GM12878 (cell line): ENCODE measurements at regions not wholly inside any gene's neighbourhood (a gene's known extent, or its start where the extent isn't known, plus 50 kb on each side); places are given as distances from the start of the nearest gene placed in this dataset.

Experiments used
- BACH1 ChIP-seq: fragments of 450-650 bp; IDR thresholded peaks from 2 replicates; pipeline ENCODE4 v1.6.1; 2017; ENCODE audit warnings: mild to moderate bottlenecking, borderline replicate concordance
- BCL11A ChIP-seq: IDR thresholded peaks from 2 replicates; pipeline ENCODE4 v1.6.1; 2011; ENCODE audit warnings: low read depth, low read length
- CBFB ChIP-seq: IDR thresholded peaks from 2 replicates; pipeline ENCODE4 v1.6.1; 2016; ENCODE audit warnings: antibody characterized with exemption, low read depth
- EP300 ChIP-seq, 2 experiments: fragments of 150-350 bp in 1 of 2; IDR thresholded peaks; 2 replicates each; pipeline ENCODE4 v1.6.1; 2011 to 2012; ENCODE audit warnings: low read depth in 2 of 2, low read length in 2 of 2, borderline replicate concordance in 1 of 2, improper control_type of control experiment in 1 of 2, inconsistent platforms in 1 of 2; ENCODE audit not compliant: control insufficient read depth in 1 of 2
- FOS ChIP-seq: IDR thresholded peaks from 3 replicates; pipeline ENCODE4 v1.6.1; 2011; ENCODE audit warnings: borderline replicate concordance; ENCODE audit not compliant: insufficient read length; ENCODE audit errors: extremely low read depth
- POLR2A ChIP-seq: IDR thresholded peaks from 2 replicates; pipeline ENCODE4 v1.6.1; 2011; ENCODE audit warnings: low read depth, mild to moderate bottlenecking, low read length
- STAT1 ChIP-seq: fragments of 450-650 bp; conservative IDR thresholded peaks from 2 replicates; pipeline ENCODE4 v1.6.1; 2014; ENCODE audit warnings: antibody characterized with exemption, mild to moderate bottlenecking
- TF ChIP-seq, protein P1 (sequence below), 3 experiments: IDR thresholded peaks in 2 of 3; conservative IDR thresholded peaks in 1 of 3; 2 replicates each; pipeline ENCODE4 v1.5.1; 2011; ENCODE audit warnings: low read depth in 3 of 3, low read length in 3 of 3, mild to moderate bottlenecking in 3 of 3, control low read depth in 2 of 3, moderate library complexity in 2 of 3, inconsistent platforms in 1 of 3, mixed read lengths in 1 of 3; ENCODE audit not compliant: control insufficient read depth in 2 of 3, insufficient read depth in 1 of 3; ENCODE audit errors: extremely low read depth in 1 of 3
- TF ChIP-seq, protein P2 (sequence below): IDR thresholded peaks from 2 replicates; pipeline ENCODE4 v1.6.1; 2012; ENCODE audit warnings: mild to moderate bottlenecking, low read depth, low read length
- TF ChIP-seq, protein P3 (sequence below): IDR thresholded peaks from 2 replicates; pipeline ENCODE4 v1.6.1; 2012; ENCODE audit warnings: low read depth, low read length, improper control_type of control experiment

DNA sequence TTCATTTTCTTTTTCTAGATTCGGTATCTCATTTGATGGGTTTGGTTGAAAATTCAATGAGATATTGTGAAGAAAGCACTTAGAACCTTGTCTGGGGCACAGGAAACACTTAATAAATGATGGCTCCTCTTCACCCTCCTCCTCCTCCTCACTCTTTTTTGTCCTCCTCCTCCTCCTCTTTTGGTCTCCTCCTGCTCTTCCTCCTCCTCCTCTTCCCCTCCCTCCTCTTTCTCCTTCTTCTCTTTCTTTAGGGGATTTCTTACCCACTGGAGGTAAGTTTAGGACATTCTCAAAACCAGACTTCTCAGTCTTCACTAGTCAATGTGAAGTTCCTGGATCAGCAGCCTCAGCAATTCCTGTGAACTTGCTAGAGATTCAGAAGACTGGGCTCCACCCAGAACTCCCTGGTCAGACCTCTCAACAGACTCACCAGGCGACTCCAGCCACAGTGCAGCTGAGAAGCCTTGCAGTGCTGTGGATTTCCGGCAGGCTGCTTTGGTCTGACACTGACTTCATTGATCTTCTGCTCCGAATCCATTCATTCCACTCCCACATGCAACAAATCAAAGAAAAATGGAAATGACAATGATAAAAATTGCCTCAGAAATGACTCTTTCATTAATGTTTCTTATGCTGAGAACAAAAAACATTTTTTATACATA, 368.6 kb upstream of the B3GAT1 start:
- TF ChIP-seq CBFB (no peak), BCL11A (no peak), POLR2A (no peak), BACH1 (no peak), STAT1 (no peak), EP300 (IDR thresholded peaks at IDR 0.05; ENCODE audit: borderline replicate concordance in 1 of 2, control insufficient read depth in 1 of 2, low read depth in 2 of 2, low read length in 2 of 2) (no peak), FOS (no peak)
- TF ChIP-seq, protein P1, sequence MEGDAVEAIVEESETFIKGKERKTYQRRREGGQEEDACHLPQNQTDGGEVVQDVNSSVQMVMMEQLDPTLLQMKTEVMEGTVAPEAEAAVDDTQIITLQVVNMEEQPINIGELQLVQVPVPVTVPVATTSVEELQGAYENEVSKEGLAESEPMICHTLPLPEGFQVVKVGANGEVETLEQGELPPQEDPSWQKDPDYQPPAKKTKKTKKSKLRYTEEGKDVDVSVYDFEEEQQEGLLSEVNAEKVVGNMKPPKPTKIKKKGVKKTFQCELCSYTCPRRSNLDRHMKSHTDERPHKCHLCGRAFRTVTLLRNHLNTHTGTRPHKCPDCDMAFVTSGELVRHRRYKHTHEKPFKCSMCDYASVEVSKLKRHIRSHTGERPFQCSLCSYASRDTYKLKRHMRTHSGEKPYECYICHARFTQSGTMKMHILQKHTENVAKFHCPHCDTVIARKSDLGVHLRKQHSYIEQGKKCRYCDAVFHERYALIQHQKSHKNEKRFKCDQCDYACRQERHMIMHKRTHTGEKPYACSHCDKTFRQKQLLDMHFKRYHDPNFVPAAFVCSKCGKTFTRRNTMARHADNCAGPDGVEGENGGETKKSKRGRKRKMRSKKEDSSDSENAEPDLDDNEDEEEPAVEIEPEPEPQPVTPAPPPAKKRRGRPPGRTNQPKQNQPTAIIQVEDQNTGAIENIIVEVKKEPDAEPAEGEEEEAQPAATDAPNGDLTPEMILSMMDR (IDR thresholded peaks at IDR 0.05 in 2 of 3, conservative IDR thresholded peaks at IDR 0.05 in 1 of 3; ENCODE audit: control insufficient read depth in 2 of 3, extremely low read depth in 1 of 3, insufficient read depth in 1 of 3, low read depth in 3 of 3, low read length in 3 of 3) = no peak
- TF ChIP-seq, protein P2, sequence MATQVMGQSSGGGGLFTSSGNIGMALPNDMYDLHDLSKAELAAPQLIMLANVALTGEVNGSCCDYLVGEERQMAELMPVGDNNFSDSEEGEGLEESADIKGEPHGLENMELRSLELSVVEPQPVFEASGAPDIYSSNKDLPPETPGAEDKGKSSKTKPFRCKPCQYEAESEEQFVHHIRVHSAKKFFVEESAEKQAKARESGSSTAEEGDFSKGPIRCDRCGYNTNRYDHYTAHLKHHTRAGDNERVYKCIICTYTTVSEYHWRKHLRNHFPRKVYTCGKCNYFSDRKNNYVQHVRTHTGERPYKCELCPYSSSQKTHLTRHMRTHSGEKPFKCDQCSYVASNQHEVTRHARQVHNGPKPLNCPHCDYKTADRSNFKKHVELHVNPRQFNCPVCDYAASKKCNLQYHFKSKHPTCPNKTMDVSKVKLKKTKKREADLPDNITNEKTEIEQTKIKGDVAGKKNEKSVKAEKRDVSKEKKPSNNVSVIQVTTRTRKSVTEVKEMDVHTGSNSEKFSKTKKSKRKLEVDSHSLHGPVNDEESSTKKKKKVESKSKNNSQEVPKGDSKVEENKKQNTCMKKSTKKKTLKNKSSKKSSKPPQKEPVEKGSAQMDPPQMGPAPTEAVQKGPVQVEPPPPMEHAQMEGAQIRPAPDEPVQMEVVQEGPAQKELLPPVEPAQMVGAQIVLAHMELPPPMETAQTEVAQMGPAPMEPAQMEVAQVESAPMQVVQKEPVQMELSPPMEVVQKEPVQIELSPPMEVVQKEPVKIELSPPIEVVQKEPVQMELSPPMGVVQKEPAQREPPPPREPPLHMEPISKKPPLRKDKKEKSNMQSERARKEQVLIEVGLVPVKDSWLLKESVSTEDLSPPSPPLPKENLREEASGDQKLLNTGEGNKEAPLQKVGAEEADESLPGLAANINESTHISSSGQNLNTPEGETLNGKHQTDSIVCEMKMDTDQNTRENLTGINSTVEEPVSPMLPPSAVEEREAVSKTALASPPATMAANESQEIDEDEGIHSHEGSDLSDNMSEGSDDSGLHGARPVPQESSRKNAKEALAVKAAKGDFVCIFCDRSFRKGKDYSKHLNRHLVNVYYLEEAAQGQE = no peak
- TF ChIP-seq, protein P3, sequence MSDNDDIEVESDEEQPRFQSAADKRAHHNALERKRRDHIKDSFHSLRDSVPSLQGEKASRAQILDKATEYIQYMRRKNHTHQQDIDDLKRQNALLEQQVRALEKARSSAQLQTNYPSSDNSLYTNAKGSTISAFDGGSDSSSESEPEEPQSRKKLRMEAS = no peak
